ENCODE measurements at regions not wholly inside any gene's neighbourhood (a gene's known extent, or its start where the extent isn't known, plus 50 kb on each side); places are given as distances from the start of the nearest gene placed in this dataset.
"Not testable (repeated sequence)": the region's sequence is repeated elsewhere in the genome, so short reads cannot be mapped to it uniquely, and the experiment has no call there.

DNA sequence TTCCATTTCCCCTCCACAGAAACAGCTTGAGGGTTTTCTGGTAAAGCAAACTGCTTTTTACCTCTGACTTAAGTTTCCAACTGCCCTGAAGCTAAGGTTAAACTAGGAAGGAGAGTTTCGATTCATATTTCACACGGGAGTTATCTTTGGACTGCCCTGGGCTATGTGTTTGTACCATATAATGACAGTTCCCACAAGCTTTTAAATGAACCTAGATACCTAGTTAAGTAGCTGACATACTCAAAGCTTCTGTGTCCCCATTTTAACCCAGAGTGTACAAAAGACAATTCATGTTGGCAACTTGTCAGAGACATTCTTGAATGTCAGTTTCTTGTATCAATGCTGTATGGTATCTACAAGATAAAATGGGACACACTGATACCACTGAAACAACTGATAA lies 1296.6 kb upstream of the IGFBP7 start:
- DNase-seq (ENCODE audit: low read depth, low spot score) = no peak

- DNase-seq (ENCODE audit: low read depth, low spot score) = no peak
These were observed 1258.0 kb upstream of the IGFBP7 start for GRCh38 chr4:58368221-58368620.

- DNase-seq (ENCODE audit: low read depth, low spot score) = no peak
These were observed 1250.4 kb upstream of the IGFBP7 start for GRCh38 chr4:58360354-58361133.

GRCh38 chr4:58359590-58359989 lies 1249.4 kb upstream of the IGFBP7 start:
- DNase-seq (ENCODE audit: low read depth, low spot score) = no peak

GRCh38 chr4:58357947-58358346 lies 1247.8 kb upstream of the IGFBP7 start:
- no peak for DNase-seq (ENCODE audit: low read depth, low spot score)

GRCh38 chr4:58325070-58325469 lies 1214.9 kb upstream of the IGFBP7 start:
- no peak for DNase-seq (ENCODE audit: low read depth, low spot score)

DNA sequence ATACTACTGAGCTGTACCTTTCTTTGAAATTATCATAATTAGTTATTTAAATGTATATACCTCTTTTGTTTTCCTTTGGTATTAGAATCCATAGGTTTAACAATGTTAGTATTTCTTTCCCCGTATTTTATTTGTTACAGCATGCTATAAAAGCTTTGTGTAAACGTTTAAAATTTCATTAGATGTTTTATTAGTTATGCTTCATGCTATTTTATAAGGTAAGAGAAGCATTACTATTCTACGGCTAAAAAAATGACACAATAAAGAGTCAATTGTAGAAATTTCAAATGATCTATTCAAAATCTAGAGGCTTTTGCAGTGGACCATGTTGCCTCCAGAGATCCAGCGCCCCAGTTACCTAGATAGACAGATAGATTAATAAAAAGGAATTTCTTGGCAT lies 1203.3 kb upstream of the IGFBP7 start:
- DNase-seq (ENCODE audit: low read depth, low spot score) = no peak

- DNase-seq (ENCODE audit: low read depth, low spot score) = no peak
These were observed 1193.3 kb upstream of the IGFBP7 start for GRCh38 chr4:58303456-58303855.

GRCh38 chr4:58301376-58301999 lies 1191.3 kb upstream of the IGFBP7 start:
- no peak for DNase-seq (ENCODE audit: low read depth, low spot score)

GRCh38 chr4:58286335-58286734 lies 1176.2 kb upstream of the IGFBP7 start:
- DNase-seq (ENCODE audit: low read depth, low spot score) = no peak

- not testable (repeated sequence) for DNase-seq (ENCODE audit: low read depth, low spot score)
These were observed 1170.7 kb upstream of the IGFBP7 start for GRCh38 chr4:58280928-58281327.

DNA sequence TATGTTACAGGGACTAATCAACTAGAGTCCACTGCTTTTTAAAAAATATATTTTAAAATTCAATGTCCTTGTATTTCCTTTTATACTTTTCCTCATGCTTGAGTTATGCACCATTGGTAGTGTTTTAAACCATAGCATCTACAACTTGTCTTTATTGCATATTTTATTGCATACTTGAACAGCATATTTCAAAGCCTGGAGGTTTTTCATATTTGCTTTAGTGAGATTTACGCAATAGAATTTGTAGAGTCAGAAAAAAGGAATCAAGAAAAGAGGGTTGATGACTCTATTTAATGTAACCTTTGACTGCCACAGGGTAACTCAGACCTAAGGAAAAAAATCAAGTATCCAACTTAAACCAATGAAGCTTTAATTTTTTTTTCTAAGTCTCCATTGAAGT lies 1165.7 kb upstream of the IGFBP7 start:
- DNase-seq (ENCODE audit: low read depth, low spot score) = no peak

DNA sequence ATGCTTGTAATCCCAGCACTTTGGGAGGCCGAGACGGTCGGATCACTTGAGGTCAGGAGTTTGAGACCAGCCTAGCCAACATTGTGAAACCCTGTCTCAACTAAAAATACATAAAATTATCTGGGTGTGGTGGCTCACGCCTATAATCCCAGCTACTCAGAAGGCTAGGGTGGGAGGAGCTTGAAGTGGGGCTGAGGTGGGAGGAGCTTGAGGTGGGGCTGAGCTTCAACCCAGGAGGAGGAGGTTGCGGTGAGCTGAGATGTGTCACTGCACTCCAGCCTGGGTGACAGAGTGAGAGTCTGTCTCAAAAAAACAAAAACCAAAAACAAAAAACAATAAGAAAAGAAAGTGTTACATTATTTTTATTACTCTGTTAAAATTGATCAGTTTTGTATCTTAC lies 1164.4 kb upstream of the IGFBP7 start:
- no peak for DNase-seq (ENCODE audit: low read depth, low spot score)

DNA sequence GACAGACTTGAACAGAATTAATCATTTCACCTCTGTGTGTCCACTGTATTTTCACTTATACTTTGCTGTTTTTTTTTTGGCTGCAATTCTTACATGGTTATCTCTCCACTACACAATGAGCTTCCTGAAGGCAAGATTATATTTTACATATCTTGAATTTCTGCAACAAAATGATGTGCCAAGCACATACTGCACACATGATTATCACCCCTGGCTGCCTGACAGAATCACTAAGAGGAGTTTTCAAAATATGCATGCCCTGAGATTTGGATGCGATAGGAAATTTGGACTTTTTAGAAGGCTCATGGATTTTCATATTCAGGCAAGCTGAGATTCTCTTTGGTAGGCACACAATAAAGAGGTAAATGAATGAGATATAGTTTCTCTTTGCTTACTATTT lies 1162.1 kb upstream of the IGFBP7 start:
- no peak for DNase-seq (ENCODE audit: low read depth, low spot score)

DNA sequence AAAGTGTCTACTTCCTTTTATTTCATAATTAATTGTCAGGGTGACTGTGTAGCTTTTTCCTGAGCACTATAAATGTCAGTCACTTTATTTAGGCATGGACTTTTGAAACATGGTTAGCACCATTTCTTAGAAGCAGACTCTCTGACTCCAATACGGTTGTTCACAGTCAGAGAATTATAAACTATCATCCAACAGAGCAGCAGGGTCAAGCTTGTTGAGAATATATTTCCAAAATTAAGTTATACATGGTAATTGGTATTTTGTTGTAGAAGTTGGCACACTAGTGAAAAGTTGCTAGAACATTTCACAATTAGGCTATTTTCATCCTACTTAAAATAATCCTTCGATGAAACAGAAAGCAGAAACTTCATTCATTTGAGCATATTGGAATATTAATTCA lies 1155.5 kb upstream of the IGFBP7 start:
- DNase-seq (ENCODE audit: low read depth, low spot score) = no peak

- no peak for DNase-seq (ENCODE audit: low read depth, low spot score)
These were observed 1151.3 kb upstream of the IGFBP7 start for GRCh38 chr4:58261526-58261925.

DNA sequence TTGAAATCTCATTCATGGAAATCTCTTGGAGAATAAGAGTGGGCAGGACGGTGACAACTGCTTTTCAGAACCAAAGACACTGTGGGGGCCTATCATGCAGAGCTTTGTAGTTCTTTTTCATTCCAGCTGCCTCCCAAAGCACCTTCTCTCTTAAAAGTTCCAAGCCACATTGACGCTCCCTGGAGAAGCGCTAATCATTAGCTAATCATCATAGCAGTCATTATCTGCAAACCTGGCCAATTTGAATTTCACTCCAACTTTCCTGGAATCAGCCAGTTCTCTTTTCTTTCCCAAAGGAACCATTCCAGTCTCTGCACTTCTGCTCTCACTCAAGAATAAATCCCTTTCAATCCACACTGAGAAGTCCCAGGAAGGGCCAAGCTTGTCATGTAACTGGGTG lies 1144.1 kb upstream of the IGFBP7 start:
- no peak for DNase-seq (ENCODE audit: low read depth, low spot score)

- no peak for DNase-seq (ENCODE audit: low read depth, low spot score)
These were observed 1142.5 kb upstream of the IGFBP7 start for GRCh38 chr4:58252656-58253055.

DNA sequence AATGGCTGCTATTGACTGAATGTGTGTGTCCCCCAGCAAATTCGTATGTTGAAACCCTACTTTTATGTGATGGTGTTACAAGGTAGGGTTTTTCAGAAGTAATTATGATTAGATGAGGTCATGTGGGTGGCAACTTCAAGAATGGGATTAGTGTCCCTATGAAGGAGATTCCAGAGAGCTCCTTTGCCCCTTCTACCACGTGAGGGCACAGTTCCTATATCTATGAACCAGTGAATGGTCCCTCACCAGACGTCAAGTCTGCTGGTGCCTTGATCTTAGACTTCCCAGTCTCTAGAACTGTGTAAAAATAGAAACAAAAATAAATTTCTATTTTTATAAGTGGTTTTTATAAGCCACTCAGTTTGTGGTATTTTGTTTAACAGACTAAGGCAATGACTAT lies 1137.6 kb upstream of the IGFBP7 start:
- DNase-seq (ENCODE audit: low read depth, low spot score) = no peak

DNA sequence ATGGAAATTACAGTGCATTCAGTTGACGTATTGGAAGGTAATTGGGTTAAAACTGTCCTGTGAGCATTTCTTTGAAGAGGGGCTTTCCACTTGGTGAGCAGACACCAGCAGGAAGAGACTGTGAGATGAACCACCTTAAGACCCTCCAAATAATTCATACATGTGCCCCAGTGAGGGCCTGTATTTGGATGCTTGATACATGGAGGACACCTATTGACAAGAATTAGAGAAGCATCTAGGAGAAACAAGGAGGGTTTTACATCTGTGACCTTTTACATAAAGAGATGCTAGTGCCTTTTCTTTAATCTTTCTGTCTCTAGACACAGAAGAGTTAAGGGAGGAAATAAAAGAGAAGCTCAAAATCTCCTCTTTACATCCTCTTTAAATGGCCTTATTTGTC lies 1115.3 kb upstream of the IGFBP7 start:
- no peak for DNase-seq (ENCODE audit: low read depth, low spot score)

DNA sequence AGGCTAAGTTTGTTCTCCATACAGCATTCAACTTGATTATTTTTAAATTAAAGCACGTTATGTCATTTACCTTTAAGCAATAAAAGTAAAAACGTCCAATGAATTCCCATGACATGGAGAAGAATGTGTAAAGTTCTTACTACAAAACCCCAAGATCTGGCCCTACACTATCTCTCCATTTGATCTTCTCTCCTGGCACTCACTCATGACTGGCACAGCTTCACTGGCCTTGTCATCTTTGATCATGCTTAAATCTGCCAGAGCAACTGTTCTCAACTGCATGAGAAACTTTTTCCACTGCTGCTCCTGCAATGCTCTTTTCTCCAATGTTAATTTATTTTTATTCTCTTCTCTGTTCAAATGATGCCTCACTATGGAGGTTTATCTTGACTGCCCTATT lies 1109.0 kb upstream of the IGFBP7 start:
- DNase-seq (ENCODE audit: low read depth, low spot score) = no peak

DNA sequence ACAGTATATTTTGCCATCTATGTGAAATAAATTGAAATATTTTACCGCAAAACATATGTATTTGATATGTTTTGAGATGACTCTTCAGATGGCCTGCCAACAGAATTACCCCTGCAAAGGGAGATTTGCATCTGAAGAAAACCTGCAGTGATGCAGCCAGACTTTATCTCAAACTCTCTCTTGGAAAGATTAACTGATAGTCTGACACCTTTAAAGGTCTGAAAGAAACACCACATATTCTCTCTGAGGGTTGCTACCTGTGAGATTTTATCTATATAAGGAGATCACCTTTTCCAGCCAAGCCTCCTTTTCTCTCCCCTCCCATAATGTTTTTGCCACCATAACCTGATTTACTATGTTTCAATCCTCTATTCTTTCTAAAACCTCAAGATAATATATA lies 1106.3 kb upstream of the IGFBP7 start:
- DNase-seq (ENCODE audit: low read depth, low spot score) = no peak

- DNase-seq (ENCODE audit: low read depth, low spot score) = no peak
These were observed 1104.2 kb upstream of the IGFBP7 start for GRCh38 chr4:58214376-58214775.

DNA sequence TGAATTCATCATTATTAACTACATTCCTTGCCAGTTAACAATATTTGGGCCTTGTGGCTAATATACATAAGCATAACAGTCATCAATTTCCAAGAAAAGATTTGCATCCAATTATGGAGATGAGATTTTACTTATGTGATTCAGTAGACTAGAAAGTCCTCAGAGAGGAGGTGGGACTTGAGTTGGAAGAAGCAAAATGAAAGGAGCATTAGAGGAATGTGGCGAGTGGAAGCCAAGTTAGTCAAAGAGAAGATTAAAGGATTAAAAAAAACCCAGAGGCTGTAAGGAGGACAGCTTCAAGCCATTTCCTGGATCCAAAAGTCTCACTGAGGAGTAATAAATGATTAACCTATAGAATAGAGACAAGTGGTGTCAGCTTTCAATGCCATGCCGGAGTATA lies 1099.4 kb upstream of the IGFBP7 start:
- no peak for DNase-seq (ENCODE audit: low read depth, low spot score)

Data from smooth muscle cell of the brain vasculature (primary cell).